Epithelial cell of esophagus (primary cell): ENCODE measurements at regions not wholly inside any gene's neighbourhood (a gene's known extent, or its start where the extent isn't known, plus 50 kb on each side); places are given as distances from the start of the nearest gene placed in this dataset.
"Not testable (repeated sequence)": the region's sequence is repeated elsewhere in the genome, so short reads cannot be mapped to it uniquely, and the experiment has no call there.

Source experiments
- DNase-seq: peaks from one replicate; pipeline ENCODE4 v3.0.0; 2010; ENCODE audit warnings: low read depth
- H3K4me3 ChIP-seq: 2 replicates; pipeline ENCODE4 v1.5.1; 2011; ENCODE audit warnings: mild to moderate bottlenecking, low read length, control low read depth
- CTCF ChIP-seq: IDR thresholded peaks from 2 replicates; pipeline ENCODE4 v1.5.1; 2011; ENCODE audit warnings: low read depth, mild to moderate bottlenecking, low read length, control low read depth, inconsistent platforms; ENCODE audit not compliant: insufficient read depth; ENCODE audit errors: missing control alignments

- no peak for DNase-seq
- no peak overlapping the region for H3K4me3 ChIP-seq
- TF ChIP-seq CTCF = no peak
Observed at GRCh38 chr7:145360511-145361100, 524.8 kb upstream of the TPK1 start.

- no peak for DNase-seq
- no peak overlapping the region for H3K4me3 ChIP-seq
- no peak for TF ChIP-seq CTCF
Observed at GRCh38 chr7:145350334-145350733, 514.5 kb upstream of the TPK1 start.

GRCh38 chr7:145349452-145349851 is 513.6 kb upstream of the TPK1 start:
- not testable (repeated sequence) for H3K4me3 ChIP-seq

GRCh38 chr7:145347271-145347670 is 511.4 kb upstream of the TPK1 start:
- no peak for TF ChIP-seq CTCF
- DNase-seq = no peak
- H3K4me3 ChIP-seq = no peak overlapping the region

More at GRCh38 chr7:145349452-145349851, 513.6 kb upstream of the TPK1 start:
- not testable (repeated sequence) for DNase-seq

GRCh38 chr7:145339319-145339718 is 503.5 kb upstream of the TPK1 start:
- no peak for TF ChIP-seq CTCF
- no peak overlapping the region for H3K4me3 ChIP-seq
- no peak for DNase-seq

- TF ChIP-seq CTCF = no peak
- no peak for DNase-seq
- no peak overlapping the region for H3K4me3 ChIP-seq
Observed at GRCh38 chr7:145331522-145331921, 495.7 kb upstream of the TPK1 start.

- no peak for DNase-seq
- H3K4me3 ChIP-seq = no peak overlapping the region
- no peak for TF ChIP-seq CTCF
Observed at GRCh38 chr7:145331076-145331475, 495.2 kb upstream of the TPK1 start.
